SH-SY5Y (cell line): ENCODE measurements at regions not wholly inside any gene's neighbourhood (a gene's known extent, or its start where the extent isn't known, plus 50 kb on each side); places are given as distances from the start of the nearest gene placed in this dataset.

ENCODE experiments used
- GATA2 ChIP-seq: IDR thresholded peaks from 2 replicates; pipeline ENCODE4 v1.6.1; 2011; ENCODE audit warnings: mild to moderate bottlenecking, low read depth, low read length
- GATA3 ChIP-seq: IDR thresholded peaks from 2 replicates; pipeline ENCODE4 v1.6.1; 2011; ENCODE audit warnings: low read depth, mild to moderate bottlenecking, low read length, moderate library complexity

DNA sequence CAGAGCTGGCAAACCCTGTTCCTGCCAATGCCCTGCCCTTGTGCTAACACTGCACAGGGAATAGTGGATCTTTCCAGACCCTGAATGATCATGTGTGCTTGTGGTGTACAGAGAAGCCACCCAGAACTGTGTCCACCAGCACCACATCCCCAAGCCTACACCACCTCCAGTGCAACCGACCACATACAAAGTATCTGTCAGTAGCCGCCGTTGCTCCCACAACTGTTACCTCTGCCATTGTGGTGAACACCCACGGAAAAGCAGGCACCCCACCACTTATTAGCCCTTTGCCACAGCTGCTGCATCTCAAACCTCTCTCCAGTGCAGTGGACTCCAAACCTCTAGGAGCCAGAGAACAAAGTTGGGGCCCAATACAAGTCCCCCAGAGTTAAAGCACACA lies 1049.6 kb downstream of the TRHDE start:
- TF ChIP-seq GATA2, result no peak
- no peak for TF ChIP-seq GATA3

GRCh38 chr12:73330584-73331351 lies 1058.6 kb downstream of the TRHDE start:
- no peak for TF ChIP-seq GATA3
- TF ChIP-seq GATA2, result no peak

- TF ChIP-seq GATA3 (no peak), GATA2 (no peak)
These were observed 1069.5 kb downstream of the TRHDE start for GRCh38 chr12:73341559-73342247.

DNA sequence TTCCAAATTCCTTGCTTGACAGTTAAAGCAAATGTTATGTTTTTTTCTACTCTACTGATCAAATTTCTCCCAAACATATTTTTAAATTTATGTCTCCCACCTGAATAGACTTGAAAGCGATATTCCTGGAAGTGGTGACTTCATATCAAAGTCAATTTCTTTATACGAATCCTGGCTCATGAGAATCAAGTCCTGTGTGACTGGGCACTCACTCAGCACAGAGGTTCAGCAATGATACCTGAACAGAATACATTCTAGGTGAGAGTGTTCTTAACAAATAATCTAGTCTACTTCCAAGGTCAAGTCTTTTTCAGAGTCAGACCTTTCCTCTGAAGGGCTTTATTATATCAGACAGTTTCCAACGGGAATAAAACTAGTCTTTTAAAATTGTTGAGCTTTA lies 1070.6 kb downstream of the TRHDE start:
- no peak for TF ChIP-seq GATA2
- TF ChIP-seq GATA3, result no peak

- TF ChIP-seq GATA2, result no peak
- TF ChIP-seq GATA3, result no peak
These were observed 1080.7 kb downstream of the TRHDE start for GRCh38 chr12:73352826-73353225.

DNA sequence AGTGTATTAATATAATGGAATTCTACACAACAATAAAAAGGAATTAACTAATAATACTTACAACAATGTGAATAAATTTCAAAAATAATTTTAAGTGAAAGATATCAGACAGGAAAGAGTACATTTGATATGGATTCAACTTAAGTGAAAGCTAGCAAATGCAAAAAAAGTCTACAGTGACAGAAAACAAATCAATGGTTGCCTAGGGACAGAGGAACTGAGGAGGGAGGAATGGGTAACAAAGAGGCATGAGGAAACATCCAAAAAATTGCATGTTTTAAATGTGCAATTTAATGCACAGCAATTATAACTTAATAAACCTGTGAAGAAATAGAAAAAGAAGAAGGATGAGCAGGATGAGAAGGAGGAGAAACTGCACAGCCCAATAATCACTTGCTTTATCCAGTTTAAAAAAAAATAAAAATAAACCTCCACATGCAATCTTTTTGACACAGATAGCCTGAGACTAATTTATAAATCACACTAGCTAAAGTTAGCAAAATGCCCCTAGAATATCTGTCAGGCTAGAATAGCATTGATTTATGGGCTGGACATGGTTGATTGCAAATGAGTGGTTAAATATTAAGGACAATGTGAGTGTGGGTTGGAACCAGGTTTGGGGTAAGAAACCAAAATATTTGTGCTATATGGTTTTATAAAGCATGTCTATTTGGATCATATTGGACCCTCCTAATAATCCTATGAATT lies 1089.1 kb downstream of the TRHDE start:
- TF ChIP-seq GATA2 (no peak), GATA3 (no peak)

DNA sequence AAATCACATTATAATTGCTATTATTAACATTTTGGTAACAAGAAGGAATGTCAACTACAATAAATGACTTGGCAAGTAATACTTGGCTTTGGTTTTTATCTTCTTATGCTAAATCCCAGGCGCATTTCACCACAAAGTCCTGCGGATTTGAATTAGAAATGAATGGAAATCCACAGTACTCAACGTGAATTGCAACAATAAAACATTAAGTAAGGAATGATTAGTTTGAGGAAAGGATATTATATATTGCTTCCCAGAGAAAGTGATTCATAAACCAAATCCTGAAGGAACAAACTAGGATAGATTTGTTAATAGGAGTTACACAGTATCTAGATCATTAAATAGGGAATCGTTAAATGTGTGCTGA lies 1089.7 kb downstream of the TRHDE start:
- TF ChIP-seq GATA3 (no peak), GATA2 (no peak)

- TF ChIP-seq GATA2, result no peak
- no peak for TF ChIP-seq GATA3
These were observed 1090.5 kb downstream of the TRHDE start for GRCh38 chr12:73362666-73363065.

DNA sequence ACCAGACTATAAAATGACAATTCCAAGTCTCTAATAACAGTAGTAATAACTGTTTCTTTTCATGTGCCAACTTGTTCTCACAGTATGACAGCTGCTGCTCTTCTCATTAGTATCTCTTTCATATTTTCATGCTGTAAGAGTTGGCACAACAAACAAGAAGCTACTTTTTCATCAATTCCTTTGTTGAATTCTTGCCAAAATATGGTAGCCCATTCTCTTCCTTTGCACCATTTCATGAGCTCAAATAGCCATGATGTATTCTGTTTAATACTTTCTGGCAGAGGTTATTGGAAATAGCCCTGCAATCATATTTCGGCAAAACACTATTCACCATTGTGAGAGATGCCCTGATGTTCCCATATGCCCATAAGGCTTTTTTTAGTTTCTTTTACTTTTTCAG lies 1100.7 kb downstream of the TRHDE start:
- no peak for TF ChIP-seq GATA2
- TF ChIP-seq GATA3, result no peak

- TF ChIP-seq GATA2, result no peak
- no peak for TF ChIP-seq GATA3
These were observed 1102.2 kb downstream of the TRHDE start for GRCh38 chr12:73374360-73374759.

DNA sequence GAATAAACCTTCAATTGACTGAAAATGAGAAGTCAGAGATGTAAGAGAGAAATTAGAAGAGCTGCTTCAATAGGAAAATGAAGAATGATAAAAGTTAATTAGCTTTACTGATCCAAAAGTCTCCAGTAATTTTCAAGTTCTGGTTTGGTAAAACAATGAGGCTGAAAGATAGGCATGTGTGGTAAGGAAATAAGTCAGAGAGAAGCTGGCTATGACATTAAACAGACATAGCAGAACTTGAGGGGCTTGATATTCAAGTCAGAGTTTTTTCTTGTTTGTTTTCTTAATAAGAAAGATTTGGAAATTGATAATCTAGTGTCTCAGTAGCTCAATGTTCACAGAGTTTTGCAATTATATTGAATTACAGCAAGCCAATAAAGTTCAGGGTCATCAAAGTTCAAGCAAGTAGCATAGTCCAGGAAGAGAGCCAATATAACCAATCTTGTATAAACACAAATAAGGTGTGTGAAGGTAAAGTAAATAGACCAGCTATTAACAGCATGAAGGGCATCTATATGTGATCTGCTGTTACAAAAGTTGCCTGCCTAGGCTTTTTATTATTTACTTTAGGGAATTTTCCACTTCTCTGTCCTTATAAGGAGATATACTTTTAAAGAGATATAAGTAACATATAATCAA lies 1111.5 kb downstream of the TRHDE start:
- TF ChIP-seq GATA2 (no peak), GATA3 (no peak)

GRCh38 chr12:73384592-73384991 lies 1112.4 kb downstream of the TRHDE start:
- TF ChIP-seq GATA3 (no peak), GATA2 (no peak)

DNA sequence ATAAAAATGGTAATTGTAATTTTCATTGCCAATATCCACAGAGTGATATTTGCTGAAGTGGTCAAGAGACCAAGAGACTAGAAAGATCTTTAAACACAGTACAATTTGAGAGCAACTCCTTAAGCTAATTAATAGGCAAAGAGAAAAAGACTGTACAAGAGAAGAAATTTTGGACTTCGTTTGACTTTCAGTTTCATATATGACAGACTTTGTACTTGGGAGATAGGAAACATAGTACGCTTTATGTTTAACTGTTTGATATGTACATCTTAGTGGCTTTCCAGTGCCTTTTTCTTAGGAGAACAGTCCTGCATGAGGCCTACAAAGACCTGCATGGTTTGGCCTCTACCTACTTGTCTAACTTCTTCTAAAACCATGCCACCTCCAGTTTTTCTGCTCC lies 1118.1 kb downstream of the TRHDE start:
- TF ChIP-seq GATA2, result no peak
- no peak for TF ChIP-seq GATA3

DNA sequence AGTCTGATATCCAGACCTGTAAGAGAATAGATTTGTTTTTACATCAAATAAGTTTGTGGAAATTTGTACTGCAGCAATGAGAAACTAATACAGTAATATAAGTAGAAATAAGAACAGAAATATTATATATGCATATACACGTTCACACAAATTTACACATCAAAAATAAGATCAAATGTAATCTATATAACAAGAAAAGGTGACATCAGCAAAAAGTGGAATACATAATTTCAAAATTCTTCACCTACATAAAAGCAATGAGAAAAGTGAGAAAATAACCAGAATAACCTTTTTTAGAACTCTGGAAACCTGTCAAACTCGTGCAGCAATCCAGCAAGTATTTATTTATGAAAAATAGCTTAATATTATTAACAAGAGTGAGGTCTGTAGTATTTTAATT lies 1124.6 kb upstream of the ATXN7L3B start:
- TF ChIP-seq GATA3 (no peak), GATA2 (no peak)

- TF ChIP-seq GATA3, result no peak
- TF ChIP-seq GATA2, result no peak
These were observed 1123.7 kb upstream of the ATXN7L3B start for GRCh38 chr12:73413974-73414373.
